ENCODE measurements at regions not wholly inside any gene's neighbourhood (a gene's known extent, or its start where the extent isn't known, plus 50 kb on each side); places are given as distances from the start of the nearest gene placed in this dataset.

DNA sequence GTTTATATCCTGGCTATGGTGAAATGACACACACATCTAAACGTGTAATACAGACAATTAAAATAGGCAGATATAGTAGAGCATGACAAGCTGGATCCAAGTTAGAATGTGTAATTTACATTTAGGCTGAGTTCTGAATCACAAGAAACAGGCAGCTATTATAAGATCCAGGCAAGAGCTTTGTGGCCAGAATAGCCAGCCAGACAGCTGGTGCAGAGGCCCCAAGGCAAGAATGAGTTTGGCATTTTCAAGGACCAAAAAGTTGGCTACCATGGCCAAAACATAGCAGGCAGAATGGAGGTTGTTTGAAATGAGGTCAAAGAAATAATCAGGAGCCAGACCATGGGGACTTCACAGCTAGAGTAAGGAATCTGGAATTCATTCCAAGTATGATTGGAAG lies 281.7 kb downstream of the MTERF1 start:
- FAIRE-seq (no peak), DNase-seq (ENCODE audit: low read depth) (no peak)

DNA sequence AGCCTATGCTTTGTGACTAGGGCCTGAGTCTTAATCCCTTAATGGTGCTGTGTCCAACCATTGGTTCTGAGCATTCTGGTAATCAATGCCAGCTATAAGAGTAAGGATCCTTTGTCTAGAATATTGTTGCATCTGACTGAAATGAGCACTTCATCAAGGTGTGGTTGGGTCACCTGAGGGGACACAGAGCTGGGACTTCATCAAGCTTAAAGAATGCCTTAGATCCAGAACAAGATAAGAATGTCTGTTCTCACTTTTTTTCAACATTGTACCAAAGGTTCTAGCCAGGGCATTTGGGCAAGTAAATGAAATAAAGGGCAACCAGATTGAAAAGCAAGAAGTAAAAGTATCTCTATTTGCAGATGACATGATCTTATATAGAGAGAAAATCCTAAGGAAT lies 280.4 kb downstream of the MTERF1 start:
- FAIRE-seq = no peak
- DNase-seq (ENCODE audit: low read depth) = no peak

More for the DNA sequence above, 281.7 kb downstream of the MTERF1 start:
- no peaks in the 10 kb centered on the region for H3K27me3 ChIP-seq (ENCODE audit: control insufficient read depth, insufficient read depth, low read length)
- TF ChIP-seq, protein P1, sequence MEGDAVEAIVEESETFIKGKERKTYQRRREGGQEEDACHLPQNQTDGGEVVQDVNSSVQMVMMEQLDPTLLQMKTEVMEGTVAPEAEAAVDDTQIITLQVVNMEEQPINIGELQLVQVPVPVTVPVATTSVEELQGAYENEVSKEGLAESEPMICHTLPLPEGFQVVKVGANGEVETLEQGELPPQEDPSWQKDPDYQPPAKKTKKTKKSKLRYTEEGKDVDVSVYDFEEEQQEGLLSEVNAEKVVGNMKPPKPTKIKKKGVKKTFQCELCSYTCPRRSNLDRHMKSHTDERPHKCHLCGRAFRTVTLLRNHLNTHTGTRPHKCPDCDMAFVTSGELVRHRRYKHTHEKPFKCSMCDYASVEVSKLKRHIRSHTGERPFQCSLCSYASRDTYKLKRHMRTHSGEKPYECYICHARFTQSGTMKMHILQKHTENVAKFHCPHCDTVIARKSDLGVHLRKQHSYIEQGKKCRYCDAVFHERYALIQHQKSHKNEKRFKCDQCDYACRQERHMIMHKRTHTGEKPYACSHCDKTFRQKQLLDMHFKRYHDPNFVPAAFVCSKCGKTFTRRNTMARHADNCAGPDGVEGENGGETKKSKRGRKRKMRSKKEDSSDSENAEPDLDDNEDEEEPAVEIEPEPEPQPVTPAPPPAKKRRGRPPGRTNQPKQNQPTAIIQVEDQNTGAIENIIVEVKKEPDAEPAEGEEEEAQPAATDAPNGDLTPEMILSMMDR (IDR thresholded peaks at IDR 0.05; ENCODE audit: insufficient read depth, low read length, severe bottlenecking) = no peak
- no peak overlapping the region for H3K4me3 ChIP-seq (ENCODE audit: low read depth, low read length)
- no peaks in the 10 kb centered on the region for H3K36me3 ChIP-seq (ENCODE audit: control insufficient read depth, insufficient read depth, low read length)

DNA sequence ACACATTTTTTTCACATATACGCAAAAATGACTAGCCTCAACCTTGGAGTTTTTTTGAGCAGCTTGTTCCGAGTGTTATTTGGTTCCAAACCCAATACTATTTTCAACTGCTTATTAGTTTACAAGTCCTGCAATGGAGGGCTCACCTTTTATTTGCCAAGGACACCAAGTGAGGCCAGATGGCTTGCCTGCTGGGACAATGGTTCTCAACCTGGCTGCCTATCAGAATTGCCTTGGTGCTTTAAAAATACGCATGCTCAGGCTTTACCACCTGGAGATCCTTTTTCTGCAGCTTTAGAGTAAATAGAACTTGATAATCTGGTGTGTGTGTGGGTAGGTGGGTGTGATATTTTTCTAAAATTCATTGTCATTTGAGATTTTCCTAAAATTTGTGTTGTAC lies 276.8 kb downstream of the MTERF1 start:
- no peak for FAIRE-seq
- TF ChIP-seq, protein P1 (IDR thresholded peaks at IDR 0.05; ENCODE audit: insufficient read depth, low read length, severe bottlenecking) = no peak
- Histone ChIP-seq H3K27me3 (ENCODE audit: control insufficient read depth, insufficient read depth, low read length) (peaks cover 1% of the 10 kb centered on the region), H3K36me3 (ENCODE audit: control insufficient read depth, insufficient read depth, low read length) (no peaks in the 10 kb centered on the region), H3K4me3 (ENCODE audit: low read depth, low read length) (no peak overlapping the region)
- DNase-seq (ENCODE audit: low read depth) = no peak

More for the DNA sequence above, 280.4 kb downstream of the MTERF1 start:
- TF ChIP-seq, protein P1 (IDR thresholded peaks at IDR 0.05; ENCODE audit: insufficient read depth, low read length, severe bottlenecking) = no peak
- no peaks in the 10 kb centered on the region for H3K36me3 ChIP-seq (ENCODE audit: control insufficient read depth, insufficient read depth, low read length)
- H3K4me3 ChIP-seq (ENCODE audit: low read depth, low read length) = no peak overlapping the region
- H3K27me3 ChIP-seq (ENCODE audit: control insufficient read depth, insufficient read depth, low read length) = peaks cover 1% of the 10 kb centered on the region

DNA sequence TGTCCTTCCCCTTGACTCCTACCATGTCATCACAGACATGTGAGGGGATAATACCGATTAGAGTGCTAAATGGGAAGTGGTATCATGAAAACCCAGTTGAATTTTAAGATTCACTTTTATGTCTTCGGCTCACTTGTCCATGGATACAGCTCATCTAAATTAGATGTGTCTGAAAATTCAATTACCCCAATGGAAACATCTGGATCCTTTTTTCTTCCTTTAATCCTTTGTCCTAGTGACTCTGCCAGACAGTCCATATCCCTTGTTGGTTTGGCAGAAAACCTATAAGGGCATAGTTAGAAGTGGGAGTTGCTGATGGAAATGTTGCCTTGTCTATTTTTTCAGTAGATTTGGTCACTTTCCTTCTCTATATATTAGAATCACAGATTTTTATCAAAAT lies 271.9 kb downstream of the MTERF1 start:
- no peaks in the 10 kb centered on the region for H3K36me3 ChIP-seq (ENCODE audit: control insufficient read depth, insufficient read depth, low read length)
- no peak for FAIRE-seq
- no peak overlapping the region for H3K4me3 ChIP-seq (ENCODE audit: low read depth, low read length)
- no peak for DNase-seq (ENCODE audit: low read depth)
- TF ChIP-seq, protein P1 (IDR thresholded peaks at IDR 0.05; ENCODE audit: insufficient read depth, low read length, severe bottlenecking) = no peak
- H3K27me3 ChIP-seq (ENCODE audit: control insufficient read depth, insufficient read depth, low read length) = peaks cover 1% of the 10 kb centered on the region

DNA sequence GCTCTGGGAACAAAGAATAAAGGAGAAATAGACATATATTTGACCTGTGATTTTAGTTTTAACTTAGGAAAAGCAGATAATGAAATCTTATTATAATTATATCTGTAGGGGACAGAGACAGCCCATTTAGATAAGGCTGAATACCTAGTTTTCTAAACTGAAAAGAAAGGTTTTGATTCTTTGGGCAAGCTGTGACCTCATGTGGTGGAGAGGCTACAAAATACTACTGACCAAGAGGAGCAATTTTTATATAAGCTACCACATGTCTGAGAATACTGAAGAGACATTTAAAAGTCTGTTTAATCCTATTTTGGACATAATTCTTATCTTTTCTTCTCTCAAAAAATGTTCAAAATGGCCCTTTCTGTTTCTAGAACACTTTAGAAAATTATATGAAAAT lies 271.0 kb downstream of the MTERF1 start:
- Histone ChIP-seq H3K27me3 (ENCODE audit: control insufficient read depth, insufficient read depth, low read length) (peaks cover 1% of the 10 kb centered on the region), H3K4me3 (ENCODE audit: low read depth, low read length) (no peak overlapping the region), H3K36me3 (ENCODE audit: control insufficient read depth, insufficient read depth, low read length) (no peaks in the 10 kb centered on the region)
- FAIRE-seq = no peak
- DNase-seq (ENCODE audit: low read depth) = peak; percentile 5
- TF ChIP-seq, protein P1 (IDR thresholded peaks at IDR 0.05; ENCODE audit: insufficient read depth, low read length, severe bottlenecking) = no peak

DNA sequence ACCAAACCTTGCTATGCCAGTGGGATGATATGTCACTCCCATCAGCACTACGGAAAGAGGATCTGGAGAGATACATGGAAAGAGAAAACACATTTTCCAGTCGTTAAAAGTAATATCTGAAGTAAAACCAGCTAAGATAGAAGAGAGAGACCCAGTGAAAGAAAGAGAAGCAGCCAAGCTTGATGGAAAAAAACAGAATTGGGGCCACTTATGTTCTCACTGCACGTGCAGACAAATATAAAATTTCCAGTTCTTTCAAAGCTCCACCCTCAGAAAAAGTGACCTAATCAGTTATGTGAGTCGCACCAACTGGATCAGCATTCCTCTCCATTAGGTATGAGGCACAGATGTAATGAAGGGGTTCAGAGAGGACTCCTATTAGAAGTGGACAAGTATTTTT lies 266.1 kb downstream of the MTERF1 start:
- Histone ChIP-seq H3K36me3 (ENCODE audit: control insufficient read depth, insufficient read depth, low read length) (no peaks in the 10 kb centered on the region), H3K27me3 (ENCODE audit: control insufficient read depth, insufficient read depth, low read length) (no peaks in the 10 kb centered on the region), H3K4me3 (ENCODE audit: low read depth, low read length) (no peak overlapping the region)
- FAIRE-seq (no peak), DNase-seq (ENCODE audit: low read depth) (peak; percentile 33)
- TF ChIP-seq, protein P1 (IDR thresholded peaks at IDR 0.05; ENCODE audit: insufficient read depth, low read length, severe bottlenecking) = no peak
